Keratinocyte (primary cell): ENCODE measurements at regions not wholly inside any gene's neighbourhood (a gene's known extent, or its start where the extent isn't known, plus 50 kb on each side); places are given as distances from the start of the nearest gene placed in this dataset.

Source experiments
- DNase-seq: peaks from one replicate; pipeline ENCODE4 v3.0.0-alpha.2; 2011; ENCODE audit warnings: low read depth, missing footprints, low spot score
- FAIRE-seq: peaks from 2 replicates; lab custom pipeline; 2011; peaks lifted over from hg19 to GRCh38; lab: Jason Lieb, UNC
- H2AFZ ChIP-seq: 2 replicates; pipeline ENCODE4 v1.6.0; 2012; ENCODE audit warnings: low read length, control low read depth, inconsistent platforms; ENCODE audit not compliant: control insufficient read depth
- H3K27ac ChIP-seq: 2 replicates; pipeline ENCODE4 v1.5.1; 2011; ENCODE audit warnings: low read length; ENCODE audit not compliant: control insufficient read depth, insufficient read depth
- H3K27me3 ChIP-seq: 3 replicates; pipeline ENCODE4 v1.6.0; 2011; ENCODE audit warnings: low read length; ENCODE audit not compliant: control insufficient read depth, insufficient read depth; ENCODE audit errors: extremely low read depth
- H3K36me3 ChIP-seq, 2 experiments: 2 replicates in 1 of 2; 3 replicates in 1 of 2; pipeline ENCODE4 v1.5.1; 2011; ENCODE audit warnings: low read length in 2 of 2, mild to moderate bottlenecking in 1 of 2; ENCODE audit not compliant: control insufficient read depth in 2 of 2, insufficient read depth in 2 of 2; ENCODE audit errors: extremely low read depth in 1 of 2
- H3K4me1 ChIP-seq: 3 replicates; pipeline ENCODE4 v1.5.1; 2011; ENCODE audit warnings: low read length; ENCODE audit not compliant: control insufficient read depth, insufficient read depth; ENCODE audit errors: extremely low read depth
- H3K4me2 ChIP-seq: 3 replicates; pipeline ENCODE4 v1.6.0; 2011; ENCODE audit warnings: low read depth, low read length; ENCODE audit not compliant: control insufficient read depth, insufficient read depth; ENCODE audit errors: extremely low read depth
- H3K4me3 ChIP-seq, 3 experiments: fragments of 200-600 bp in 1 of 3; sonication (generic) in 1 of 3; 2 replicates in 2 of 3; 3 replicates in 1 of 3; pipeline ENCODE4 v1.5.1; 2011 to 2016; ENCODE audit warnings: low read length in 3 of 3, mild to moderate bottlenecking in 3 of 3, control low read depth in 2 of 3, inconsistent platforms in 1 of 3, low read depth in 1 of 3, mixed read lengths in 1 of 3, mixed run types in 1 of 3, moderate library complexity in 1 of 3; ENCODE audit not compliant: control insufficient read depth in 2 of 3, insufficient read depth in 2 of 3; ENCODE audit errors: extremely low read depth in 1 of 3
- H3K79me2 ChIP-seq: 2 replicates; pipeline ENCODE4 v1.6.0; 2012; ENCODE audit warnings: low read length; ENCODE audit not compliant: control insufficient read depth, insufficient read depth
- H3K9ac ChIP-seq: 3 replicates; pipeline ENCODE4 v1.6.0; 2011; ENCODE audit warnings: low read length; ENCODE audit not compliant: control insufficient read depth, insufficient read depth; ENCODE audit errors: extremely low read depth
- H3K9me1 ChIP-seq: 3 replicates; pipeline ENCODE4 v1.6.0; 2011; ENCODE audit warnings: low read length; ENCODE audit not compliant: control insufficient read depth, insufficient read depth; ENCODE audit errors: extremely low read depth
- H3K9me3 ChIP-seq: 2 replicates; pipeline ENCODE4 v1.5.1; 2012; ENCODE audit warnings: low read depth, low read length; ENCODE audit not compliant: control insufficient read depth
- H4K20me1 ChIP-seq: 3 replicates; pipeline ENCODE4 v1.6.0; 2011; ENCODE audit warnings: low read length; ENCODE audit not compliant: control insufficient read depth, insufficient read depth; ENCODE audit errors: extremely low read depth
- EZH2 ChIP-seq: IDR thresholded peaks from one replicate; pipeline ENCODE4 v1.6.1; 2012; ENCODE audit warnings: inconsistent platforms, mild to moderate bottlenecking, low read length, moderate library complexity
- dilution Hi-C: fragments of 300-500 bp; cut with MboI; formaldehyde crosslinking; loops from one replicate; pipeline ENCODE4 v1.7.0; 2020; ENCODE audit warnings: low sequenced_read_pairs; ENCODE audit not compliant: extremely low pct_ligation_motif_present
- TF ChIP-seq, protein P1 (sequence below), 3 experiments: IDR thresholded peaks in 1 of 3; conservative IDR thresholded peaks in 1 of 3; optimal IDR thresholded peaks in 1 of 3; 2 replicates in 2 of 3; 3 replicates in 1 of 3; pipeline versions ENCODE3 to v1.5.1; 2011; ENCODE audit warnings: low read length in 3 of 3, mild to moderate bottlenecking in 3 of 3, moderate library complexity in 2 of 3, control low read depth in 1 of 3, inconsistent platforms in 1 of 3; ENCODE audit not compliant: insufficient read depth in 2 of 3; ENCODE audit errors: extremely low read depth in 1 of 3

GRCh38 chr18:61236356-61237057 lies 96.7 kb upstream of the CDH20 start:
- H3K27me3 ChIP-seq, result no peaks in the 10 kb centered on the region
- no peak overlapping the region for H3K4me2 ChIP-seq
- no peaks in the 10 kb centered on the region for H3K79me2 ChIP-seq
- H2AFZ ChIP-seq, result no peak overlapping the region
- no peak for DNase-seq
- H3K27ac ChIP-seq, result no peak overlapping the region
- no peaks in the 10 kb centered on the region for H4K20me1 ChIP-seq
- H3K4me3 ChIP-seq, result no peak overlapping the region
- FAIRE-seq, result no peak
- H3K4me1 ChIP-seq, result no peaks in the 10 kb centered on the region
- no peak overlapping the region for H3K9ac ChIP-seq
- no peak for TF ChIP-seq EZH2
- TF ChIP-seq, protein P1, sequence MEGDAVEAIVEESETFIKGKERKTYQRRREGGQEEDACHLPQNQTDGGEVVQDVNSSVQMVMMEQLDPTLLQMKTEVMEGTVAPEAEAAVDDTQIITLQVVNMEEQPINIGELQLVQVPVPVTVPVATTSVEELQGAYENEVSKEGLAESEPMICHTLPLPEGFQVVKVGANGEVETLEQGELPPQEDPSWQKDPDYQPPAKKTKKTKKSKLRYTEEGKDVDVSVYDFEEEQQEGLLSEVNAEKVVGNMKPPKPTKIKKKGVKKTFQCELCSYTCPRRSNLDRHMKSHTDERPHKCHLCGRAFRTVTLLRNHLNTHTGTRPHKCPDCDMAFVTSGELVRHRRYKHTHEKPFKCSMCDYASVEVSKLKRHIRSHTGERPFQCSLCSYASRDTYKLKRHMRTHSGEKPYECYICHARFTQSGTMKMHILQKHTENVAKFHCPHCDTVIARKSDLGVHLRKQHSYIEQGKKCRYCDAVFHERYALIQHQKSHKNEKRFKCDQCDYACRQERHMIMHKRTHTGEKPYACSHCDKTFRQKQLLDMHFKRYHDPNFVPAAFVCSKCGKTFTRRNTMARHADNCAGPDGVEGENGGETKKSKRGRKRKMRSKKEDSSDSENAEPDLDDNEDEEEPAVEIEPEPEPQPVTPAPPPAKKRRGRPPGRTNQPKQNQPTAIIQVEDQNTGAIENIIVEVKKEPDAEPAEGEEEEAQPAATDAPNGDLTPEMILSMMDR (optimal IDR thresholded peaks at IDR 0.05 in 1 of 3, IDR thresholded peaks at IDR 0.05 in 1 of 3, conservative IDR thresholded peaks at IDR 0.05 in 1 of 3; ENCODE audit: extremely low read depth in 1 of 3, insufficient read depth in 2 of 3, low read length in 3 of 3), result no peak
- H3K9me3 ChIP-seq, result no peaks in the 10 kb centered on the region
- dilution Hi-C loops, result no loop called here
- no peaks in the 10 kb centered on the region for H3K9me1 ChIP-seq
- H3K36me3 ChIP-seq, result no peaks in the 10 kb centered on the region

DNA sequence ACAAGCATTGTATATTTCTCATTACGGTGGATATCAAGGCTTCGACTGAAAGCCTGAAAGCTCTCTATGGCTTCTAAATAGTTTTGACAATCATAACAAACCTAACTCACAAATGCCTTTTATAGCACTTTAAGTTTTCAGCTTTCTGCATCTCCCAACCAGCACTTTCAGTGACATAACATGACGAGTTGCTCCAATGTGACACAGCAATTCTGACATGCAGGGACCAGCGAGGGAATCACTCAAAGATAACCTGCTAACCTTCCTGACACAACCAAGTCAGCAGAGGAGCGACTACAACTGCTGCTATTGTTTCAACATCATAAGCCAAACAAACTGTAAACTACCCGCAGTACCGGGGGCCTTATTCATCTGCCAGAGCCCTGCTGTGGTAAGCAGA lies 95.7 kb upstream of the CDH20 start:
- no peaks in the 10 kb centered on the region for H3K9me3 ChIP-seq
- no peak for DNase-seq
- no peaks in the 10 kb centered on the region for H3K4me1 ChIP-seq
- TF ChIP-seq, protein P1 (optimal IDR thresholded peaks at IDR 0.05 in 1 of 3, IDR thresholded peaks at IDR 0.05 in 1 of 3, conservative IDR thresholded peaks at IDR 0.05 in 1 of 3; ENCODE audit: extremely low read depth in 1 of 3, insufficient read depth in 2 of 3, low read length in 3 of 3), result no peak
- TF ChIP-seq EZH2, result no peak
- no peak overlapping the region for H3K4me3 ChIP-seq
- no peaks in the 10 kb centered on the region for H3K9me1 ChIP-seq
- no peaks in the 10 kb centered on the region for H3K79me2 ChIP-seq
- no peak overlapping the region for H3K27ac ChIP-seq
- dilution Hi-C loops, result no loop called here
- no peak overlapping the region for H2AFZ ChIP-seq
- H3K9ac ChIP-seq, result no peak overlapping the region
- no peak for FAIRE-seq
- H3K36me3 ChIP-seq, result no peaks in the 10 kb centered on the region
- H3K4me2 ChIP-seq, result no peak overlapping the region
- no peaks in the 10 kb centered on the region for H3K27me3 ChIP-seq
- H4K20me1 ChIP-seq, result no peaks in the 10 kb centered on the region
